NT2/D1 (cell line): ENCODE measurements at regions not wholly inside any gene's neighbourhood (a gene's known extent, or its start where the extent isn't known, plus 50 kb on each side); places are given as distances from the start of the nearest gene placed in this dataset.
"Not testable (repeated sequence)": the region's sequence is repeated elsewhere in the genome, so short reads cannot be mapped to it uniquely, and the experiment has no call there.

Experiments
- YY1 ChIP-seq: IDR thresholded peaks from 2 replicates; pipeline ENCODE4 v1.6.1; 2011; ENCODE audit not compliant: insufficient read length, insufficient read depth
- ZNF274 ChIP-seq: IDR thresholded peaks from 2 replicates; pipeline ENCODE4 v1.6.1; 2011; ENCODE audit warnings: mild to moderate bottlenecking, low read depth, low read length

- TF ChIP-seq YY1, ZNF274: not testable (repeated sequence)
Observed at GRCh38 chr14:104402303-104402702, 177.3 kb upstream of the C14orf180 start.
